HepG2 (cell line): ENCODE measurements at regions not wholly inside any gene's neighbourhood (a gene's known extent, or its start where the extent isn't known, plus 50 kb on each side); places are given as distances from the start of the nearest gene placed in this dataset.

Experiments used
- ATAC-seq: fragments of 200-7000 bp; cut with Tn5 transposase; 3 replicates; pipeline ENCODE4 v1.9.1; 2020; ENCODE audit warnings: mild to moderate bottlenecking, moderate library complexity
- BruUV-seq: library from RNA; stranded (reverse); fragments of 400-500 nt; replicated peaks from 2 replicates; lab custom pipeline; 2021; lab: Mats Ljungman, UMichigan
- CTCF ChIA-PET: fragments of 300-600 bp; formaldehyde crosslinking; extraction: SDS; loops from one replicate; lab custom pipeline; 2021; ENCODE audit warnings: low total read pairs, inconsistent platforms, low intra/inter-chr PET ratio; lab: Yijun Ruan, JAX
- POLR2A ChIA-PET: fragments of 350-600 bp; sonication (Branson Sonifier 250); formaldehyde crosslinking; loops from one replicate; lab custom pipeline; 2020; ENCODE audit warnings: antibody characterized with exemption, inconsistent platforms; lab: Yijun Ruan, JAX
- DNase-seq: peaks from one replicate; pipeline ENCODE4 v3.0.0-alpha.2; 2015; ENCODE audit warnings: low spot score
- FAIRE-seq: peaks from 3 replicates; lab custom pipeline; 2011; peaks lifted over from hg19 to GRCh38; lab: Jason Lieb, UNC
- H2AFZ ChIP-seq: one replicate; pipeline ENCODE4 v1.6.1; 2011; ENCODE audit warnings: low read length, inconsistent platforms
- H3K27ac ChIP-seq: fragments of 300-600 bp; 3 replicates; pipeline ENCODE4 v1.8.0; 2011; ENCODE audit warnings: mixed run types, mild to moderate bottlenecking, mixed read lengths, low read length, inconsistent platforms; ENCODE audit not compliant: insufficient read depth; ENCODE audit errors: extremely low read length
- H3K27me3 ChIP-seq, 2 experiments: fragments of 200-600 bp in 1 of 2; 2 replicates in 1 of 2; 3 replicates in 1 of 2; pipeline versions ENCODE4 v1.6.0 to v1.8.0; 2011; ENCODE audit warnings: low read length in 2 of 2, mild to moderate bottlenecking in 2 of 2, moderate library complexity in 2 of 2, inconsistent platforms in 1 of 2; ENCODE audit not compliant: insufficient read depth in 2 of 2, control insufficient read depth in 1 of 2
- H3K36me3 ChIP-seq, 2 experiments: fragments of 200-600 bp in 1 of 2; replicated peaks in 1 of 2; 2 replicates in 1 of 2; 3 replicates in 1 of 2; pipeline versions ENCODE4 v1.5.1 to v1.8.0; 2011; ENCODE audit warnings: low read length in 2 of 2, inconsistent platforms in 1 of 2; ENCODE audit not compliant: insufficient read depth in 2 of 2, control insufficient read depth in 1 of 2
- H3K4me1 ChIP-seq: 2 replicates; pipeline ENCODE4 v1.5.1; 2012; ENCODE audit warnings: low read length, inconsistent platforms; ENCODE audit not compliant: insufficient read depth
- H3K4me2 ChIP-seq: 2 replicates; pipeline ENCODE4 v1.6.0; 2011; ENCODE audit warnings: low read depth, low read length, inconsistent platforms
- H3K4me3 ChIP-seq, 3 experiments: fragments of 200-600 bp in 1 of 3; sonication (generic), shearing (Covaris generic) in 1 of 3; replicated peaks in 1 of 3; 2 replicates each; pipeline ENCODE4 v1.5.1; 2011 to 2016; ENCODE audit warnings: low read length in 3 of 3, inconsistent platforms in 2 of 3, low read depth in 2 of 3, mild to moderate bottlenecking in 2 of 3, control low read depth in 1 of 3, mixed read lengths in 1 of 3; ENCODE audit not compliant: insufficient read depth in 1 of 3
- H3K79me2 ChIP-seq: one replicate; pipeline ENCODE4 v1.6.1; 2011; ENCODE audit warnings: low read length, inconsistent platforms; ENCODE audit not compliant: insufficient read depth
- H3K9ac ChIP-seq: 2 replicates; pipeline ENCODE4 v1.6.0; 2011; ENCODE audit warnings: mild to moderate bottlenecking, low read depth, low read length, inconsistent platforms; ENCODE audit not compliant: insufficient read depth
- H3K9me3 ChIP-seq: 2 replicates; pipeline ENCODE4 v1.5.1; 2012; ENCODE audit warnings: mild to moderate bottlenecking, low read length
- H4K20me1 ChIP-seq: 2 replicates; pipeline ENCODE4 v1.6.0; 2011; ENCODE audit warnings: inconsistent platforms, mild to moderate bottlenecking, low read length, moderate library complexity; ENCODE audit not compliant: insufficient read depth
- MAZ ChIP-seq, 2 experiments: sonication (generic) in 1 of 2; formaldehyde crosslinking in 1 of 2; IDR thresholded peaks; 2 replicates each; pipeline versions ENCODE4 v1.5.0 to v1.6.1; 2012 to 2020; ENCODE audit warnings: low read depth in 2 of 2, mild to moderate bottlenecking in 2 of 2, borderline replicate concordance in 1 of 2, improper control_type of control experiment in 1 of 2, low read length in 1 of 2, missing genetic modification reagents in 1 of 2, moderate library complexity in 1 of 2
- MIXL1 ChIP-seq: IDR thresholded peaks from 2 replicates; pipeline ENCODE4 v1.6.1; 2016
- NFE2L1 ChIP-seq: sonication (generic); formaldehyde crosslinking; IDR thresholded peaks from 2 replicates; pipeline ENCODE4 v1.4.0; 2020; ENCODE audit warnings: missing genetic modification reagents, mild to moderate bottlenecking, borderline replicate concordance
- ONECUT2 ChIP-seq: sonication (generic); formaldehyde crosslinking; IDR thresholded peaks from 2 replicates; pipeline ENCODE4 v1.4.0; 2020; ENCODE audit warnings: missing genetic modification reagents
- RFX3 ChIP-seq: IDR thresholded peaks from 2 replicates; pipeline ENCODE4 v1.6.1; 2016; ENCODE audit warnings: missing biosample characterization, missing genetic modification reagents
- SNAPC5 ChIP-seq: sonication (generic); formaldehyde crosslinking; IDR thresholded peaks from 2 replicates; pipeline ENCODE4 v1.8.1; 2023; ENCODE audit warnings: mild to moderate bottlenecking, missing genetic modification reagents, borderline replicate concordance
- SRSF9 ChIP-seq: fragments of 200-400 bp; formaldehyde crosslinking; IDR thresholded peaks from 2 replicates; pipeline ENCODE4 v1.6.1; 2018; ENCODE audit warnings: borderline replicate concordance, mild to moderate bottlenecking, low read depth, low read length; ENCODE audit not compliant: insufficient read depth, poor library complexity, severe bottlenecking
- ZBTB2 ChIP-seq: sonication (generic); formaldehyde crosslinking; IDR thresholded peaks from 2 replicates; pipeline ENCODE4 v1.8.0; 2022; ENCODE audit warnings: low read depth, missing genetic modification reagents
- ZNF468 ChIP-seq: sonication (generic); formaldehyde crosslinking; IDR thresholded peaks from 2 replicates; pipeline ENCODE4 v1.8.0; 2022; ENCODE audit warnings: mild to moderate bottlenecking, moderate library complexity, missing genetic modification reagents
- ZNF782 ChIP-seq: sonication (generic); formaldehyde crosslinking; IDR thresholded peaks from 2 replicates; pipeline ENCODE4 v1.4.0; 2020; ENCODE audit warnings: missing genetic modification reagents, mild to moderate bottlenecking, borderline replicate concordance
- ZNF850 ChIP-seq: sonication (generic); formaldehyde crosslinking; conservative IDR thresholded peaks from 2 replicates; pipeline ENCODE4 v1.9.0; 2021; ENCODE audit warnings: mild to moderate bottlenecking, missing genetic modification reagents
- in situ Hi-C: cut with HindIII; loops from 2 replicates; pipeline ENCODE4 v1.10.0; 2017; ENCODE audit warnings: low pct_unique_long_range_greater_than_20kb; ENCODE audit not compliant: extremely low pct_ligation_motif_present
- intact Hi-C: fragments of 100-400 bp; cut with micrococcal nuclease; formaldehyde crosslinking; loops from one replicate; pipeline ENCODE4 v1.10.0; 2022; ENCODE audit not compliant: unreplicated experiment

GRCh38 chr18:73381699-73382036, 513.9 kb upstream of the NETO1 start:
- no peak for FAIRE-seq

More at GRCh38 chr18:73381699-73382036, 513.9 kb upstream of the NETO1 start:
- Histone ChIP-seq H3K27me3 (no peaks in the 10 kb centered on the region), H3K9me3 (no peaks in the 10 kb centered on the region)
- BruUV-seq = no TSS peak
- no peak for DNase-seq
- intact Hi-C loops (no loop called here), in situ Hi-C loops (no loop called here)
- TF ChIP-seq MAZ (IDR thresholded peaks at IDR 0.05; ENCODE audit: borderline replicate concordance, low read depth, low read length) (no peak), MAZ (CRISPR knock-in tag; IDR thresholded peaks at IDR 0.05; ENCODE audit: low read depth) (no peak), SRSF9 (no peak), MIXL1 (CRISPR knock-in tag) (no peak), ZNF468 (no peak), SNAPC5 (CRISPR knock-in tag) (no peak), ONECUT2 (CRISPR knock-in tag) (no peak), NFE2L1 (CRISPR knock-in tag) (no peak), ZBTB2 (CRISPR knock-in tag) (no peak), RFX3 (CRISPR knock-in tag) (no peak), ZNF850 (CRISPR knock-in tag) (no peak), ZNF782 (CRISPR knock-in tag) (no peak)
- TF ChIP-seq, all 625 proteins: peak for 0
- ChIA-PET POLR2A (no interaction called here), CTCF (no interaction called here)
- no peak for ATAC-seq
- Histone ChIP-seq H3K4me1 (no peaks in the 10 kb centered on the region), H4K20me1 (no peaks in the 10 kb centered on the region), H3K4me3 (no peak overlapping the region), H3K27ac (no peak overlapping the region), H3K79me2 (no peaks in the 10 kb centered on the region), H3K4me2 (no peak overlapping the region), H3K36me3 (no peaks in the 10 kb centered on the region), H3K9ac (no peak overlapping the region), H2AFZ (no peak overlapping the region)
